Endothelial cell of umbilical vein (primary cell): ENCODE measurements at regions not wholly inside any gene's neighbourhood (a gene's known extent, or its start where the extent isn't known, plus 50 kb on each side); places are given as distances from the start of the nearest gene placed in this dataset.

Experiments
- BruUV-seq: library from RNA; stranded (reverse); fragments of 400-500 nt; replicated peaks from 2 replicates; lab custom pipeline; 2021; lab: Mats Ljungman, UMichigan
- CTCF ChIA-PET: fragments of 300-600, 350-600 bp; sonication (Branson Sonifier 250); formaldehyde crosslinking; loops from one replicate; lab custom pipeline; 2021; ENCODE audit warnings: antibody characterized with exemption, inconsistent platforms; lab: Charles Lee
- POLR2A ChIA-PET: fragments of 300-600, 350-600 bp; sonication (Branson Sonifier 250); formaldehyde crosslinking; loops from one replicate; lab custom pipeline; 2021; ENCODE audit warnings: antibody characterized with exemption, inconsistent platforms; lab: Charles Lee
- DNase-seq: peaks from one replicate; pipeline ENCODE4 v3.0.0-alpha.2; 2011; ENCODE audit warnings: low read depth, low spot score
- FAIRE-seq: peaks from 2 replicates; lab custom pipeline; 2011; peaks lifted over from hg19 to GRCh38; lab: Jason Lieb, UNC
- H2AFZ ChIP-seq: 2 replicates; pipeline ENCODE4 v1.6.0; 2012; ENCODE audit warnings: low read depth, low read length, control low read depth, inconsistent platforms
- H3K27ac ChIP-seq: 2 replicates; pipeline ENCODE4 v1.5.1; 2011; ENCODE audit warnings: low read depth, mild to moderate bottlenecking, control low read depth, low read length, moderate library complexity; ENCODE audit not compliant: insufficient read depth
- H3K27me3 ChIP-seq, 2 experiments: 2 replicates each; pipeline versions ENCODE4 v1.6.0 to v1.6.1; 2011; ENCODE audit warnings: low read length in 2 of 2, mixed read lengths in 1 of 2; ENCODE audit not compliant: control insufficient read depth in 2 of 2, insufficient read depth in 2 of 2
- H3K36me3 ChIP-seq, 2 experiments: 2 replicates in 1 of 2; 3 replicates in 1 of 2; pipeline ENCODE4 v1.5.1; 2011; ENCODE audit warnings: low read length in 2 of 2, mild to moderate bottlenecking in 1 of 2, moderate library complexity in 1 of 2; ENCODE audit not compliant: control insufficient read depth in 2 of 2, insufficient read depth in 2 of 2; ENCODE audit errors: extremely low read depth in 1 of 2
- H3K4me1 ChIP-seq: 3 replicates; pipeline ENCODE4 v1.5.1; 2011; ENCODE audit warnings: mild to moderate bottlenecking, low read length; ENCODE audit not compliant: control insufficient read depth, insufficient read depth; ENCODE audit errors: extremely low read depth
- H3K4me2 ChIP-seq: 2 replicates; pipeline ENCODE4 v1.6.1; 2011; ENCODE audit warnings: low read length, control low read depth, mixed read lengths; ENCODE audit not compliant: insufficient read depth
- H3K4me3 ChIP-seq, 3 experiments: fragments of 200-600 bp in 1 of 3; sonication (generic), shearing (Covaris generic) in 1 of 3; replicated peaks in 1 of 3; 2 replicates each; pipeline ENCODE4 v1.5.1; 2011 to 2016; ENCODE audit warnings: control low read depth in 3 of 3, low read length in 3 of 3, mild to moderate bottlenecking in 2 of 3, inconsistent platforms in 1 of 3, low read depth in 1 of 3, moderate library complexity in 1 of 3; ENCODE audit not compliant: insufficient read depth in 1 of 3
- H3K79me2 ChIP-seq: 2 replicates; pipeline ENCODE4 v1.6.0; 2012; ENCODE audit warnings: low read length, inconsistent platforms; ENCODE audit not compliant: control insufficient read depth, insufficient read depth
- H3K9ac ChIP-seq: replicated peaks from 2 replicates; pipeline ENCODE3; 2011; ENCODE audit warnings: low read length, control low read depth; ENCODE audit not compliant: insufficient read depth; ENCODE audit errors: extremely low read depth
- H3K9me1 ChIP-seq: replicated peaks from 3 replicates; pipeline ENCODE4 v1.6.0; 2011; ENCODE audit warnings: mild to moderate bottlenecking, low read length; ENCODE audit not compliant: control insufficient read depth, insufficient read depth; ENCODE audit errors: extremely low read depth
- H3K9me3 ChIP-seq: replicated peaks from 2 replicates; pipeline ENCODE4 v1.5.1; 2012; ENCODE audit warnings: low read length, inconsistent platforms; ENCODE audit not compliant: control insufficient read depth, insufficient read depth
- H4K20me1 ChIP-seq: replicated peaks from 2 replicates; pipeline ENCODE3; 2011; ENCODE audit warnings: mild to moderate bottlenecking, low read length; ENCODE audit not compliant: control insufficient read depth, insufficient read depth; ENCODE audit errors: extremely low read depth
- CTCF ChIP-seq, 2 donors: IDR thresholded peaks; 1 replicate in 1 of 2; 2 replicates in 1 of 2; pipeline ENCODE4 v1.5.1; 2011; ENCODE audit warnings: low read length in 2 of 2, mild to moderate bottlenecking in 2 of 2, moderate library complexity in 2 of 2, control low read depth in 1 of 2, inconsistent platforms in 1 of 2, low read depth in 1 of 2; ENCODE audit not compliant: insufficient read depth in 1 of 2; ENCODE audit errors: extremely low read depth in 1 of 2
- EZH2 ChIP-seq: IDR thresholded peaks from 2 replicates; pipeline ENCODE4 v1.6.1; 2012; ENCODE audit warnings: borderline replicate concordance, low read depth, mild to moderate bottlenecking, moderate library complexity, low read length, inconsistent platforms; ENCODE audit not compliant: severe bottlenecking
- FOS ChIP-seq: IDR thresholded peaks from 2 replicates; pipeline ENCODE4 v1.6.1; 2011; ENCODE audit warnings: mild to moderate bottlenecking, low read length, moderate library complexity, borderline replicate concordance; ENCODE audit not compliant: insufficient read depth
- GATA2 ChIP-seq: IDR thresholded peaks from 2 replicates; pipeline ENCODE4 v1.7.0; 2011; ENCODE audit warnings: low read depth, mild to moderate bottlenecking, moderate library complexity, mixed read lengths, low read length; ENCODE audit not compliant: insufficient read length, insufficient read depth
- JUN ChIP-seq: IDR thresholded peaks from 2 replicates; pipeline ENCODE4 v1.6.1; 2011; ENCODE audit warnings: borderline replicate concordance, low read depth; ENCODE audit not compliant: insufficient read length, insufficient read depth
- MAX ChIP-seq: IDR thresholded peaks from 2 replicates; pipeline ENCODE4 v1.6.1; 2011; ENCODE audit not compliant: insufficient read depth, insufficient read length
- MYC ChIP-seq: IDR thresholded peaks from one replicate; pipeline ENCODE4 v1.6.1; 2011; ENCODE audit warnings: mild to moderate bottlenecking, low read depth, low read length
- POLR2A ChIP-seq: IDR thresholded peaks from 2 replicates; pipeline ENCODE4 v1.6.1; 2012; ENCODE audit warnings: low read depth, mild to moderate bottlenecking, control low read depth, low read length
- POLR2AphosphoS5 ChIP-seq: IDR thresholded peaks from 2 replicates; pipeline ENCODE4 v1.6.1; 2012; ENCODE audit warnings: low read depth, mild to moderate bottlenecking, control low read depth, low read length, moderate library complexity; ENCODE audit not compliant: insufficient read depth
- dilution Hi-C: fragments of 300-500 bp; cut with MboI; formaldehyde crosslinking; loops from one replicate; pipeline ENCODE4 v1.15.0; 2019; ENCODE audit warnings: low sequenced_read_pairs; ENCODE audit not compliant: extremely low pct_ligation_motif_present
- intact Hi-C: fragments of 100-400 bp; cut with micrococcal nuclease; formaldehyde crosslinking; loops from one replicate; pipeline ENCODE4 v1.10.0; 2022

- no peaks in the 10 kb centered on the region for H3K27me3 ChIP-seq
- H3K9me1 ChIP-seq, result no peaks in the 10 kb centered on the region
- H4K20me1 ChIP-seq, result no peaks in the 10 kb centered on the region
- H3K4me2 ChIP-seq, result no peak overlapping the region
- dilution Hi-C loops, result no loop called here
- intact Hi-C loops, result no loop called here
- no peak for TF ChIP-seq POLR2A
- TF ChIP-seq EZH2, result no peak
- no peak for TF ChIP-seq CTCF (IDR thresholded peaks at IDR 0.05; ENCODE audit: extremely low read depth in 1 of 2, insufficient read depth in 1 of 2, low read depth in 1 of 2, low read length in 2 of 2)
- no peak for TF ChIP-seq JUN
- TF ChIP-seq GATA2, result no peak
- no peak for TF ChIP-seq MAX
- TF ChIP-seq FOS, result no peak
- TF ChIP-seq MYC, result no peak
- TF ChIP-seq POLR2AphosphoS5, result no peak
- no peak overlapping the region for H3K9ac ChIP-seq
- H3K4me1 ChIP-seq, result peaks cover 4% of the 10 kb centered on the region
- H3K4me3 ChIP-seq, result no peak overlapping the region
- FAIRE-seq (no peak), DNase-seq (no peak)
- ChIA-PET CTCF (interaction anchor here (1.0 to 1.9 kb wide), 6 partner anchors 8 to 97 kb away, joined by 3 to 5 read pairs (median 4); no protein-coding TSS in a partner anchor), POLR2A (interaction anchor here (0.7 kb wide), 1 partner anchor 10 kb away, joined by 4 read pairs; no protein-coding TSS in a partner anchor)
- no peaks in the 10 kb centered on the region for H3K79me2 ChIP-seq
- H2AFZ ChIP-seq, result no peak overlapping the region
- H3K36me3 ChIP-seq, result peaks cover 0 to 6% of the 10 kb centered on the region in 2 experiments
- H3K27ac ChIP-seq, result no peak overlapping the region
- no TSS peak for BruUV-seq
- no peaks in the 10 kb centered on the region for H3K9me3 ChIP-seq
Measured at GRCh38 chr12:124402248-124403066, 107.6 kb downstream of the RFLNA start.
